ENCODE measurements at regions not wholly inside any gene's neighbourhood (a gene's known extent, or its start where the extent isn't known, plus 50 kb on each side); places are given as distances from the start of the nearest gene placed in this dataset.
A peak's percentile ranks its signal among the peaks of the same experiment; 100 is the strongest.

- no peak overlapping the region for H3K4me3 ChIP-seq
- no peak for TF ChIP-seq NPAS2 (CRISPR knock-in tag; IDR thresholded peaks at IDR 0.05; ENCODE audit: borderline replicate concordance)
- no peak for TF ChIP-seq HOXA7 (CRISPR knock-in tag; IDR thresholded peaks at IDR 0.05)
- peak overlapping the region; percentile 53 for H3K4me2 ChIP-seq
- ATAC-seq (peak in 1 of 2 experiments; percentile 75; a peak in 3 of 6 replicates), DNase-seq (ENCODE audit: low read depth in 1 of 2, low spot score in 1 of 2) (peak in 1 of 2 experiments; percentile 48), FAIRE-seq (no peak)
- CTCF ChIA-PET = no interaction called here
- 44% methylated on average over 7 of the region's 7 CpGs for WGBS (ENCODE audit: missing lambda C conversion rate)
- H3K27ac ChIP-seq = peak overlapping the region; percentile 23 to 57; a peak in 2 of 6 replicates
- POLR2A ChIA-PET = no interaction called here
- peaks cover 8% of the 10 kb centered on the region; the same call in 2 of the 3 replicates for H3K4me1 ChIP-seq
- no peaks in the 10 kb centered on the region for H3K9me3 ChIP-seq
Measured at GRCh38 chr9:14030375-14031059, 283.4 kb downstream of the NFIB start.

- peak overlapping the region; percentile 23 to 57; a peak in 2 of 6 replicates for H3K27ac ChIP-seq
- FAIRE-seq = no peak
- WGBS (ENCODE audit: missing lambda C conversion rate) = 49% methylated on average over 11 of the region's 11 CpGs
- POLR2A ChIA-PET = no interaction called here
- CTCF ChIA-PET = no interaction called here
- H3K4me2 ChIP-seq = peak overlapping the region; percentile 53
- TF ChIP-seq MYC (IDR thresholded peaks at IDR 0.05; ENCODE audit: borderline replicate concordance, low read length) (no peak), NPAS2 (CRISPR knock-in tag; IDR thresholded peaks at IDR 0.05; ENCODE audit: borderline replicate concordance) (no peak), JUN (IDR thresholded peaks at IDR 0.05) (no peak), CBX2 (IDR thresholded peaks at IDR 0.05; ENCODE audit: borderline replicate concordance, low read depth) (no peak), SMC3 (IDR thresholded peaks at IDR 0.05) (no peak), ZNF302 (CRISPR knock-in tag; IDR thresholded peaks at IDR 0.05) (no peak), JUNB (IDR thresholded peaks at IDR 0.05) (no peak), RFX5 (IDR thresholded peaks at IDR 0.05) (no peak), CEBPB (IDR thresholded peaks at IDR 0.05) (no peak), SREBF2 (IDR thresholded peaks at IDR 0.05) (no peak), HOXB5 (CRISPR knock-in tag; IDR thresholded peaks at IDR 0.05) (no peak), EP300 (IDR thresholded peaks at IDR 0.05) (no peak), USF2 (IDR thresholded peaks at IDR 0.05) (no peak), REST (IDR thresholded peaks at IDR 0.05) (no peak), HES2 (IDR thresholded peaks at IDR 0.05) (no peak), POLR2A (IDR thresholded peaks at IDR 0.05; ENCODE audit: low read length) (no peak)
- TF ChIP-seq, protein P1, sequence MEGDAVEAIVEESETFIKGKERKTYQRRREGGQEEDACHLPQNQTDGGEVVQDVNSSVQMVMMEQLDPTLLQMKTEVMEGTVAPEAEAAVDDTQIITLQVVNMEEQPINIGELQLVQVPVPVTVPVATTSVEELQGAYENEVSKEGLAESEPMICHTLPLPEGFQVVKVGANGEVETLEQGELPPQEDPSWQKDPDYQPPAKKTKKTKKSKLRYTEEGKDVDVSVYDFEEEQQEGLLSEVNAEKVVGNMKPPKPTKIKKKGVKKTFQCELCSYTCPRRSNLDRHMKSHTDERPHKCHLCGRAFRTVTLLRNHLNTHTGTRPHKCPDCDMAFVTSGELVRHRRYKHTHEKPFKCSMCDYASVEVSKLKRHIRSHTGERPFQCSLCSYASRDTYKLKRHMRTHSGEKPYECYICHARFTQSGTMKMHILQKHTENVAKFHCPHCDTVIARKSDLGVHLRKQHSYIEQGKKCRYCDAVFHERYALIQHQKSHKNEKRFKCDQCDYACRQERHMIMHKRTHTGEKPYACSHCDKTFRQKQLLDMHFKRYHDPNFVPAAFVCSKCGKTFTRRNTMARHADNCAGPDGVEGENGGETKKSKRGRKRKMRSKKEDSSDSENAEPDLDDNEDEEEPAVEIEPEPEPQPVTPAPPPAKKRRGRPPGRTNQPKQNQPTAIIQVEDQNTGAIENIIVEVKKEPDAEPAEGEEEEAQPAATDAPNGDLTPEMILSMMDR (IDR thresholded peaks at IDR 0.05) = no peak
- H3K4me3 ChIP-seq = no peak overlapping the region; the same call in 2 of the 3 replicates
- ATAC-seq = no peak
- H3K9me3 ChIP-seq = no peaks in the 10 kb centered on the region
- H3K4me1 ChIP-seq = peaks cover 8% of the 10 kb centered on the region; the same call in 2 of the 3 replicates
- DNase-seq (ENCODE audit: low read depth in 1 of 2, low spot score in 1 of 2) = no peak
Measured at GRCh38 chr9:14029806-14030374, 284.1 kb downstream of the NFIB start.

All from A549 (cell line).